SKM-1 treated with dmso at 0.1 percent for 144 hours (cell line): ENCODE measurements at regions not wholly inside any gene's neighbourhood (a gene's known extent, or its start where the extent isn't known, plus 50 kb on each side); places are given as distances from the start of the nearest gene placed in this dataset.

ENCODE experiments used
- DNase-seq: peaks from one replicate; lab custom pipeline; 2025; ENCODE audit not compliant: unreplicated experiment; lab: John Stamatoyannopoulos, UW

DNA sequence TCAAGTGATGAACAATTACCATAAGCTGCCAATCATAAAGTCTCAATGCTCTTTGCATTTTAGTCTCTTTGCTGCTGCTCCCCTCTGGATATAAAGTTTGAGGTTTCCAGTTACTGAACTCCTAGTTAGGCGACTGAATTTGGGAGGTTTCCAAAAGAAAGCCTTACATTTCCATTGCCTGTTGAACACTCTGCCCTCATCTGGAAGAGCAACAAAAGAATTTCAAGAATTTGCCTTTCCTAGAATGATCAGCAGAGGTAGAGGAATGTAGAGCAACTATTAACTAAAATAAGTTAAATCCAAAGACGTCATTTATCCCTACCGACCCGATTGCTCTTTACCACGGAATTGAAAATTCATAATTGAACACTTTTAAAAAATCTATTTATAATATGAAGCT is 53.4 kb upstream of the PRICKLE2 start:
- no peak for DNase-seq

DNA sequence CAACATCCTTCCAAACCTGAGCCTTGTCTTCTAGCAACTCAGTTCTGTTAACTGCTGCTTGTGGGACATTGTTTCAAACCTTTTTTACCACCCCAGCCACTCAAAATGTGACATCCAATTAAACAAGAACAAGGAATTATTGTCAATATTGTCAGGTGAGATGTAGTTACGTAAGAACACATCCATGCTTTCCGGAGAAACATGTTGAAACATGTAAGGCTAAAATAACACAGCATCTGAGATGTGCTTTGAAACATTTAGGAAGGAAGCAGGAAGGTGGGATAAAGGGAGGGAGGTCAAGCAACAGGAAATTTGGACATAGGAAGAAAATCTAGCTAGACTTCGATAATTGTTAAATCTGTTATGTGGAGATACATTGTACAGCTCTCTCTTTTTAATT is 50.9 kb upstream of the PRICKLE2 start:
- DNase-seq: no peak
